ENCODE measurements at regions not wholly inside any gene's neighbourhood (a gene's known extent, or its start where the extent isn't known, plus 50 kb on each side); places are given as distances from the start of the nearest gene placed in this dataset.

GRCh38 chr11:122304306-122304705 is 188.3 kb upstream of the BLID start:
- ATAC-seq (replicated peaks in 1 of 2) (no peak), DNase-seq (no peak)
- Mint-ChIP-seq H3K27me3 (ENCODE audit: low read depth) (no peaks in the 10 kb centered on the region), H3K9me3 (peaks cover 1 to 5% of the 10 kb centered on the region in 2 donors), H3K27ac (no peak overlapping the region), H3K4me1 (ENCODE audit: low read depth) (no peaks in the 10 kb centered on the region), H3K36me3 (ENCODE audit: insufficient read depth in 2 of 2) (peaks cover 2 to 3% of the 10 kb centered on the region in 2 donors), H3K4me3 (no peak overlapping the region)

- no peak for DNase-seq
- Mint-ChIP-seq H3K4me3 (no peak overlapping the region), H3K27me3 (ENCODE audit: low read depth) (no peaks in the 10 kb centered on the region), H3K4me1 (ENCODE audit: low read depth) (no peaks in the 10 kb centered on the region), H3K9me3 (peaks cover 4 to 8% of the 10 kb centered on the region in 2 donors), H3K36me3 (ENCODE audit: insufficient read depth in 2 of 2) (peaks cover 0 to 1% of the 10 kb centered on the region in 2 donors), H3K27ac (no peak overlapping the region)
- ATAC-seq (replicated peaks in 1 of 2) = no peak
These were observed 178.0 kb upstream of the BLID start for GRCh38 chr11:122294041-122294440.

- ATAC-seq (replicated peaks in 1 of 2) (no peak), DNase-seq (no peak)
- no peak overlapping the region for H3K4me3 Mint-ChIP-seq
- peaks cover 4 to 7% of the 10 kb centered on the region in 2 donors for H3K9me3 Mint-ChIP-seq
- H3K36me3 Mint-ChIP-seq (ENCODE audit: insufficient read depth in 2 of 2) = no peaks in the 10 kb centered on the region
- no peaks in the 10 kb centered on the region for H3K4me1 Mint-ChIP-seq (ENCODE audit: low read depth)
- no peaks in the 10 kb centered on the region for H3K27me3 Mint-ChIP-seq (ENCODE audit: low read depth)
- no peak overlapping the region for H3K27ac Mint-ChIP-seq
These were observed 177.4 kb upstream of the BLID start for GRCh38 chr11:122293296-122294023.

GRCh38 chr11:122287401-122287800 is 171.4 kb upstream of the BLID start:
- Mint-ChIP-seq H3K36me3 (ENCODE audit: insufficient read depth in 2 of 2) (no peaks in the 10 kb centered on the region), H3K27ac (no peak overlapping the region), H3K27me3 (ENCODE audit: low read depth) (no peaks in the 10 kb centered on the region), H3K4me3 (no peak overlapping the region), H3K4me1 (ENCODE audit: low read depth) (no peaks in the 10 kb centered on the region), H3K9me3 (peaks cover 0 to 2% of the 10 kb centered on the region in 2 donors)
- DNase-seq (no peak), ATAC-seq (replicated peaks in 1 of 2) (no peak)

GRCh38 chr11:122285070-122285988 is 169.3 kb upstream of the BLID start:
- Mint-ChIP-seq H3K9me3 (peaks cover 0 to 2% of the 10 kb centered on the region in 2 donors), H3K36me3 (ENCODE audit: insufficient read depth in 2 of 2) (no peaks in the 10 kb centered on the region), H3K4me3 (no peak overlapping the region), H3K27me3 (ENCODE audit: low read depth) (no peaks in the 10 kb centered on the region), H3K27ac (no peak overlapping the region), H3K4me1 (ENCODE audit: low read depth) (no peaks in the 10 kb centered on the region)
- no peak for DNase-seq
- no peak for ATAC-seq (replicated peaks in 1 of 2)

- DNase-seq (no peak), ATAC-seq (replicated peaks in 1 of 2) (no peak)
- no peak overlapping the region for H3K4me3 Mint-ChIP-seq
- no peaks in the 10 kb centered on the region for H3K4me1 Mint-ChIP-seq (ENCODE audit: low read depth)
- peaks cover 0 to 2% of the 10 kb centered on the region in 2 donors for H3K9me3 Mint-ChIP-seq
- no peaks in the 10 kb centered on the region for H3K36me3 Mint-ChIP-seq (ENCODE audit: insufficient read depth in 2 of 2)
- no peak overlapping the region for H3K27ac Mint-ChIP-seq
- no peaks in the 10 kb centered on the region for H3K27me3 Mint-ChIP-seq (ENCODE audit: low read depth)
These were observed 164.9 kb upstream of the BLID start for GRCh38 chr11:122280870-122281269.

GRCh38 chr11:122279194-122279593 is 163.2 kb upstream of the BLID start:
- H3K27ac Mint-ChIP-seq = no peak overlapping the region
- no peak overlapping the region for H3K4me3 Mint-ChIP-seq
- no peak for DNase-seq
- H3K4me1 Mint-ChIP-seq (ENCODE audit: low read depth) = no peaks in the 10 kb centered on the region
- ATAC-seq (replicated peaks in 1 of 2) = no peak
- no peaks in the 10 kb centered on the region for H3K9me3 Mint-ChIP-seq
- H3K27me3 Mint-ChIP-seq (ENCODE audit: low read depth) = no peaks in the 10 kb centered on the region
- no peaks in the 10 kb centered on the region for H3K36me3 Mint-ChIP-seq (ENCODE audit: insufficient read depth in 2 of 2)

GRCh38 chr11:122277493-122277892 is 161.5 kb upstream of the BLID start:
- Mint-ChIP-seq H3K27me3 (ENCODE audit: low read depth) (no peaks in the 10 kb centered on the region), H3K9me3 (no peaks in the 10 kb centered on the region), H3K4me1 (ENCODE audit: low read depth) (no peaks in the 10 kb centered on the region), H3K27ac (no peak overlapping the region), H3K4me3 (no peak overlapping the region), H3K36me3 (ENCODE audit: insufficient read depth in 2 of 2) (no peaks in the 10 kb centered on the region)
- no peak for ATAC-seq (replicated peaks in 1 of 2)
- no peak for DNase-seq

GRCh38 chr11:122276221-122276620 is 160.2 kb upstream of the BLID start:
- no peaks in the 10 kb centered on the region for H3K9me3 Mint-ChIP-seq
- H3K36me3 Mint-ChIP-seq (ENCODE audit: insufficient read depth in 2 of 2) = no peaks in the 10 kb centered on the region
- ATAC-seq (replicated peaks in 1 of 2) = no peak
- H3K4me1 Mint-ChIP-seq (ENCODE audit: low read depth) = no peaks in the 10 kb centered on the region
- H3K27me3 Mint-ChIP-seq (ENCODE audit: low read depth) = no peaks in the 10 kb centered on the region
- no peak overlapping the region for H3K4me3 Mint-ChIP-seq
- H3K27ac Mint-ChIP-seq = no peak overlapping the region
- no peak for DNase-seq

GRCh38 chr11:122275508-122275907 is 159.5 kb upstream of the BLID start:
- DNase-seq (no peak), ATAC-seq (replicated peaks in 1 of 2) (no peak)
- H3K36me3 Mint-ChIP-seq (ENCODE audit: insufficient read depth in 2 of 2) = no peaks in the 10 kb centered on the region
- no peaks in the 10 kb centered on the region for H3K27me3 Mint-ChIP-seq (ENCODE audit: low read depth)
- H3K4me1 Mint-ChIP-seq (ENCODE audit: low read depth) = no peaks in the 10 kb centered on the region
- H3K4me3 Mint-ChIP-seq = no peak overlapping the region
- no peaks in the 10 kb centered on the region for H3K9me3 Mint-ChIP-seq
- H3K27ac Mint-ChIP-seq = no peak overlapping the region

GRCh38 chr11:122273476-122274191 is 157.6 kb upstream of the BLID start:
- no peaks in the 10 kb centered on the region for H3K9me3 Mint-ChIP-seq
- H3K27ac Mint-ChIP-seq = no peak overlapping the region
- no peaks in the 10 kb centered on the region for H3K27me3 Mint-ChIP-seq (ENCODE audit: low read depth)
- H3K4me3 Mint-ChIP-seq = no peak overlapping the region
- no peaks in the 10 kb centered on the region for H3K36me3 Mint-ChIP-seq (ENCODE audit: insufficient read depth in 2 of 2)
- ATAC-seq (replicated peaks in 1 of 2) (no peak), DNase-seq (no peak)
- H3K4me1 Mint-ChIP-seq (ENCODE audit: low read depth) = no peaks in the 10 kb centered on the region

- H3K27me3 Mint-ChIP-seq (ENCODE audit: low read depth) = peaks cover 7% of the 10 kb centered on the region
- no peak for ATAC-seq (replicated peaks in 1 of 2)
- DNase-seq = no peak
- no peak overlapping the region for H3K4me3 Mint-ChIP-seq
- H3K36me3 Mint-ChIP-seq (ENCODE audit: insufficient read depth in 2 of 2) = no peaks in the 10 kb centered on the region
- H3K9me3 Mint-ChIP-seq = no peaks in the 10 kb centered on the region
- no peak overlapping the region for H3K27ac Mint-ChIP-seq
- no peaks in the 10 kb centered on the region for H3K4me1 Mint-ChIP-seq (ENCODE audit: low read depth)
These were observed 155.7 kb upstream of the BLID start for GRCh38 chr11:122271745-122272144.

GRCh38 chr11:122271137-122271536 is 155.1 kb upstream of the BLID start:
- Mint-ChIP-seq H3K4me1 (ENCODE audit: low read depth) (no peaks in the 10 kb centered on the region), H3K4me3 (no peak overlapping the region), H3K36me3 (ENCODE audit: insufficient read depth in 2 of 2) (no peaks in the 10 kb centered on the region), H3K9me3 (no peaks in the 10 kb centered on the region), H3K27ac (no peak overlapping the region), H3K27me3 (ENCODE audit: low read depth) (peaks cover 7% of the 10 kb centered on the region)
- DNase-seq = no peak
- no peak for ATAC-seq (replicated peaks in 1 of 2)

Data from activated T-cell treated with anti-CD3 and anti-CD28 coated beads, Interleukin-2, amount 50 U/mL, for 72 hours (primary cell).